HG03066 (cell line): ENCODE measurements at regions not wholly inside any gene's neighbourhood (a gene's known extent, or its start where the extent isn't known, plus 50 kb on each side); places are given as distances from the start of the nearest gene placed in this dataset.

Experiments used
- ATAC-seq: cut with Tn5 transposase; IDR thresholded peaks from one replicate; pipeline ENCODE4 v1.9.1; 2021; ENCODE audit warnings: low read depth; ENCODE audit not compliant: unreplicated experiment

- ATAC-seq, result no peak
These were observed 248.6 kb upstream of the KLF4 start for GRCh38 chr9:107737987-107738743.

DNA sequence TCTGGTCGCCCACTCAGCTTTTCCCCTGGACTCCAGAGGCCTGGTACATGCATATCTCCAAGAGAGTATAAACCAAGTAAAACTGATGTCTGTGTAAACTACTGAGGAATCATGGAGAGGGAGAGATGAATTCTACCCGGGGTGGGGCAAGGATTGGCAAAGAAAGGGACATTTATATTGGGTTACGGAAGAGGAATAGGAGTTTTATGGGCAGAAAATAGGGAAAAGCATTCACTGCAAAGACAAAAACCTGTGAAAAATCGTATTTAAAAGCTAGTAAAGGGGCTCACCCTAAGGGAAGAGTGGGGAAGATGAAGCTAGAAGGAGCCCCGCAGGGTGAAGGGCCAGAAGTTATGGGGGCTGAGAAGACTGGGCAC is 248.0 kb upstream of the KLF4 start:
- ATAC-seq, result no peak

DNA sequence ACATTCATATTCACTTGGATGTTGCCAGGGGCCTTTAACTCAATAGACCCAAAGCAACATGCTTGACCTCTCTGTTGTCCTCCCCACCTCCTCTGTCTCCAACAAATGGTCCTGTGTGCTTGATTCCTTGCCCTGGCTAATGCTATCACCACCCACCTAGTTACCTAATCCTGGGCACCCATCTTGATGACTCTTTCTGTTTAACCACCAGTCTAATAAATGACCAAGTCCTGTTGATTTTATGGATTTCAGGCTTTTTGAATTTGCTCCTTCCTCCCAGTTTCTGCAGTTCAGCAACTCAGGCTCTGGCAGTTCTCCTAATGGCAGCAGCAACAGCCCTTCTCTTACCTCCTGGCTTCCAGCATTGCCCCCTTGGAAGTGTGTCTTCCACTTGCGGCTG is 246.3 kb upstream of the KLF4 start:
- ATAC-seq, result no peak

GRCh38 chr9:107734256-107735013 is 244.9 kb upstream of the KLF4 start:
- no peak for ATAC-seq

DNA sequence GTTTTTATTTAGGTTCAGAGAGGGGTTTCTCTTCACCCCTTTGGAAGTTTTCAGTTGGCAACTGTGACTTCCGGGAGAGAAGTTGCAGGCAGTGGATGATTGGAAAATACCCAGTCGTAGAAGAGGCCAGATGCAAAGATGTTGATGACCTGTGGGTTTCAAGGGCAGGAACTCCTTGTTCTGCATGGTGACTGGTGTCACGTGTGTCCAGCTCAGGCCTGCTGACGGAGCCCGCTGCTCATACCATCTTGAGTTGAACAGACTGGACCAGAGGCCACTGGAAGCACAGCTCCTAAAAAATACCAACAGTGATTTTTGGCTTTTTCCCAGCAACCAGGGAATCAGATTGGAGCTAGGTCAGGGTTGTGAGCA is 243.9 kb upstream of the KLF4 start:
- no peak for ATAC-seq

- no peak for ATAC-seq
These were observed 243.4 kb upstream of the KLF4 start for GRCh38 chr9:107732781-107733522.

- ATAC-seq, result no peak
These were observed 241.7 kb upstream of the KLF4 start for GRCh38 chr9:107731115-107731762.

- ATAC-seq, result no peak
These were observed 241.1 kb upstream of the KLF4 start for GRCh38 chr9:107730666-107731065.

DNA sequence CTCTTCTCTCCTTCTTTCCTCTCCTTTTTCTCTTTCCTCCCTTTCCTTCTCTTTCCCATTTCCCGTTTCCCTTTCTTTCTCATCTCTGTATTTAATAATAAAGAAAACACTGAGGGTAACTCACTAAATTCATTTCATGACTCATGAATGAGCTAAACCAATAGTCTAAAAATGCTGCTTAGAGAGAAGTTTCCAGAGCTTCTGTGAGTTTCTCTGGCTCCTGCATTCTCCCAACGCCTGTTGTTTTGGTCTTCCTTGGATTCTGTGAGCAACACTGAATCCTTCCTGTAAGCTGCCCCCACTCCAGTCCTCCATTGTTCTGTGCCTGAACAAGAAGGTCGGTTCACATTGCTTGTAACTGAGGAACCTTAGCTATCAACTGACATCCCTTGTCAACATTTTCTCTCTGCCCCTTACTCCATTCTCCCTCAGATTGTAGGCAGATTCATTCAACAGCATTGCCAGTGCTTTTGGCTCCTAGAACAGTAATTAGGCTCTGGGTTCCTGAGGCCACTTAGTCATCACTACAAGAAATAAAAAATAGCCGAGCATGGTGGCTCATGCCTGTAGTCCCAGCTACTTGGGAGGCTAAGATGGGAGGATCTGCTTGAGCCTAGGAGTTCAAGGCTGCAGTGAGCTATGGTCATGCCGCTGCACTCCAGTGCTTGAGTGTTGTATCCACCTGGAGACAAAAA is 237.7 kb upstream of the KLF4 start:
- no peak for ATAC-seq

DNA sequence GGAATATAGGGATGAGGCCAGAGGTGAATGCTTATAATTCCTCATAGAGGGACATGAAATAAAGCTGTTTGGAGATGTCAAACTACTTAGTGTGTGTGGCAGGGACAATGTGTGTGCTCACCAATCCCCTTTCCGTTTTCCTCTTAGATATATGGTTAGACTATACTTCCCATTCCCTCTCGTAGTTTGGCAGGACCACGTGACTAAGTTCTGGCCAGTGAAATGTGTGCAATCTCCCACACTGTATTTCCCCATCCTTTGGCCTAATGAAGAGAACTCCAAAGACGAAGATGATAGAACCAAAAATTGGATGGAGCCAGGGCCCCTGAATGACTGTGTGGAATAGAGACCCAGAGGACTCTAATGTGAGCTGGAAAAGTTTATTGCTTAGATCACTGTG is 233.4 kb upstream of the KLF4 start:
- ATAC-seq, result no peak

- no peak for ATAC-seq
These were observed 232.2 kb upstream of the KLF4 start for GRCh38 chr9:107721705-107722245.

- no peak for ATAC-seq
These were observed 230.9 kb upstream of the KLF4 start for GRCh38 chr9:107720501-107720900.

- no peak for ATAC-seq
These were observed 228.2 kb upstream of the KLF4 start for GRCh38 chr9:107717529-107718314.

DNA sequence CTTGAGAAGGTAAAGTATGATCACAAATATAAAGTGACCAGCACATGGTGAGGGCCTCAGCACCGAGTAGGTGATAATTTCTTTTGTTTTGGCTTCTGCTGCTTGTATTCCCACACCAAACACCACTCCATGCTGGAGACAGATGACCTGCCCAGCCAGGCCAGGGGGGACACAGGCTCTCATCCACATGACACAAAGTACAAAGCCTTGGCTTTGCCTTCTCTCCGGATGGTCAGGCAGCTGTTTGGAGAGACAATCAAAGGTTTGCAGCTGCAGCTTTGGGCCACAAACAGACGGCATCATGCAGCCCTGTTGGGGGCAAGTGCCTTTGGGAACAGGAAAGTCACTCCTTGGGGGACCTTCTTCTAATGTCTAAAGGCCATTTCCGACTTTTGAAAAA is 226.2 kb upstream of the KLF4 start:
- no peak for ATAC-seq

DNA sequence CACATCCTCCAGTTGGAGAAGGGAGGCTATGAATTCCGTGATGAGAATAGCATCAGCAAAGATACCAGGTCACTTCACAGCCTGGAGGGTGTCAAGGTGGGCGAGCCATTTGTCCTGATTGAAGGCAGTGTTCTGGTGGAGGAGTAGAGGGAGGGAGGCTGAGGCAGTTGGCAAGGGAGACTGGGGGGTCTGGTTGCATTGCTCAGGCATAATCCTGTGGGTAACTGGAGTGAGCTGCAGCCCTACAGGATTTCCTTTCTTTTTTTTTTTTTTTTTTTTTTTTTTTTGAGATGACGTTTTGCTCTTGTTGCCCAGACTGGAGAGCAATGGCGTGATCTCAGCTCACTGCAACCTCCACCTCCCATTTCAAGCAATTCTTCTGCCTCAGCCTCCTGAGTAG is 223.9 kb upstream of the KLF4 start:
- ATAC-seq, result no peak

GRCh38 chr9:107712390-107712789 is 222.8 kb upstream of the KLF4 start:
- no peak for ATAC-seq

- ATAC-seq, result no peak
These were observed 222.0 kb upstream of the KLF4 start for GRCh38 chr9:107711542-107711941.

- ATAC-seq, result no peak
These were observed 221.4 kb upstream of the KLF4 start for GRCh38 chr9:107710953-107711352.

- ATAC-seq, result no peak
These were observed 221.0 kb upstream of the KLF4 start for GRCh38 chr9:107710546-107710945.
